K562 (cell line): ENCODE measurements at regions not wholly inside any gene's neighbourhood (a gene's known extent, or its start where the extent isn't known, plus 50 kb on each side); places are given as distances from the start of the nearest gene placed in this dataset.

Experiments used
- ATF7 ChIP-seq: fragments of 450-650 bp; IDR thresholded peaks from 2 replicates; pipeline ENCODE4 v1.7.1; 2014; ENCODE audit warnings: mild to moderate bottlenecking, moderate library complexity
- BDP1 ChIP-seq: IDR thresholded peaks from 3 replicates; pipeline ENCODE4 v1.6.1; 2011; ENCODE audit not compliant: insufficient read length, insufficient read depth
- CBX1 ChIP-seq: sonication (generic); IDR thresholded peaks from 2 replicates; pipeline ENCODE4 v1.6.1; 2016; ENCODE audit warnings: antibody characterized with exemption, low read depth, mild to moderate bottlenecking
- CHAMP1 ChIP-seq: fragments of 450-650 bp; IDR thresholded peaks from 2 replicates; pipeline ENCODE4 v1.6.1; 2016; ENCODE audit warnings: mild to moderate bottlenecking
- CREB3 ChIP-seq: fragments of 450-650 bp; conservative IDR thresholded peaks from 2 replicates; pipeline ENCODE4 v1.6.1; 2016; ENCODE audit warnings: missing genetic modification characterization, low read depth, mild to moderate bottlenecking, missing compliant biosample characterization, moderate library complexity
- ETV1 ChIP-seq: fragments of 450-650 bp; conservative IDR thresholded peaks from 2 replicates; pipeline ENCODE4 v1.6.1; 2016; ENCODE audit warnings: missing genetic modification characterization, control low read depth, low read depth, missing compliant biosample characterization
- FIP1L1 ChIP-seq: fragments of 200-400 bp; formaldehyde crosslinking; IDR thresholded peaks from 2 replicates; pipeline ENCODE4 v1.6.1; 2018; ENCODE audit warnings: mild to moderate bottlenecking, low read depth, low read length; ENCODE audit not compliant: poor library complexity, severe bottlenecking
- GATA2 ChIP-seq: sonication (generic); formaldehyde crosslinking; IDR thresholded peaks from 2 replicates; pipeline ENCODE4 v1.4.0; 2020; ENCODE audit warnings: mild to moderate bottlenecking, missing genetic modification reagents
- GATAD2B ChIP-seq: fragments of 450-650 bp; IDR thresholded peaks from 2 replicates; pipeline ENCODE4 v1.6.1; 2017; ENCODE audit warnings: mild to moderate bottlenecking, borderline replicate concordance
- JUN ChIP-seq, 2 experiments: sonication (generic) in 1 of 2; formaldehyde crosslinking in 1 of 2; IDR thresholded peaks; 2 replicates each; pipeline versions ENCODE4 v1.6.1 to v1.8.0; 2012 to 2022; ENCODE audit warnings: borderline replicate concordance in 2 of 2, mild to moderate bottlenecking in 2 of 2, improper control_type of control experiment in 1 of 2, low read depth in 1 of 2, low read length in 1 of 2, missing genetic modification reagents in 1 of 2
- KLF1 ChIP-seq: fragments of 450-650 bp; IDR thresholded peaks from 2 replicates; pipeline ENCODE4 v1.6.1; 2016; ENCODE audit warnings: missing genetic modification characterization, missing compliant biosample characterization
- SIX5 ChIP-seq, 2 experiments: IDR thresholded peaks; 2 replicates each; pipeline ENCODE4 v1.6.1; 2011; ENCODE audit warnings: low read length in 2 of 2, borderline replicate concordance in 1 of 2, low read depth in 1 of 2, mild to moderate bottlenecking in 1 of 2, moderate library complexity in 1 of 2; ENCODE audit not compliant: insufficient read depth in 1 of 2
- SUPT5H ChIP-seq: fragments of 450-650 bp; IDR thresholded peaks from 2 replicates; pipeline ENCODE4 v1.6.1; 2016
- ZBTB1 ChIP-seq: sonication (generic); formaldehyde crosslinking; IDR thresholded peaks from 2 replicates; pipeline ENCODE4 v1.8.1; 2023; ENCODE audit warnings: missing genetic modification reagents, low read depth, mild to moderate bottlenecking, borderline replicate concordance
- ZNF3 ChIP-seq: fragments of 250-450 bp; sonication (Bioruptor Pico); IDR thresholded peaks from 2 replicates; pipeline ENCODE4 v1.5.0; 2021; ENCODE audit warnings: mild to moderate bottlenecking, moderate library complexity

- no peak for TF ChIP-seq ETV1 (tag)
- no peak for TF ChIP-seq KLF1 (tag)
- TF ChIP-seq CHAMP1 = no peak
- TF ChIP-seq GATAD2B = no peak
- TF ChIP-seq FIP1L1 = no peak
- no peak for TF ChIP-seq ZNF3 (CRISPR knock-in tag)
- no peak for TF ChIP-seq CBX1
- no peak for TF ChIP-seq CREB3 (tag)
- no peak for TF ChIP-seq GATA2 (CRISPR knock-in tag)
- no peak for TF ChIP-seq SUPT5H
- TF ChIP-seq ZBTB1 (CRISPR knock-in tag) = no peak
- TF ChIP-seq SIX5 (IDR thresholded peaks at IDR 0.05; ENCODE audit: borderline replicate concordance in 1 of 2, insufficient read depth in 1 of 2, low read depth in 1 of 2, low read length in 2 of 2) = no peak
- TF ChIP-seq JUN (IDR thresholded peaks at IDR 0.05; ENCODE audit: borderline replicate concordance, low read depth, low read length) = no peak
- TF ChIP-seq JUN (CRISPR knock-in tag; IDR thresholded peaks at IDR 0.05; ENCODE audit: borderline replicate concordance) = no peak
- TF ChIP-seq ATF7 = no peak
- TF ChIP-seq BDP1 = no peak
Observed at GRCh38 chr1:186568221-186568620, 107.3 kb upstream of the PDC start (continued).
